ENCODE measurements at regions not wholly inside any gene's neighbourhood (a gene's known extent, or its start where the extent isn't known, plus 50 kb on each side); places are given as distances from the start of the nearest gene placed in this dataset.

GRCh38 chr2:52629944-52630343 lies 1137.7 kb upstream of the CHAC2 start:
- TF ChIP-seq, protein P1, sequence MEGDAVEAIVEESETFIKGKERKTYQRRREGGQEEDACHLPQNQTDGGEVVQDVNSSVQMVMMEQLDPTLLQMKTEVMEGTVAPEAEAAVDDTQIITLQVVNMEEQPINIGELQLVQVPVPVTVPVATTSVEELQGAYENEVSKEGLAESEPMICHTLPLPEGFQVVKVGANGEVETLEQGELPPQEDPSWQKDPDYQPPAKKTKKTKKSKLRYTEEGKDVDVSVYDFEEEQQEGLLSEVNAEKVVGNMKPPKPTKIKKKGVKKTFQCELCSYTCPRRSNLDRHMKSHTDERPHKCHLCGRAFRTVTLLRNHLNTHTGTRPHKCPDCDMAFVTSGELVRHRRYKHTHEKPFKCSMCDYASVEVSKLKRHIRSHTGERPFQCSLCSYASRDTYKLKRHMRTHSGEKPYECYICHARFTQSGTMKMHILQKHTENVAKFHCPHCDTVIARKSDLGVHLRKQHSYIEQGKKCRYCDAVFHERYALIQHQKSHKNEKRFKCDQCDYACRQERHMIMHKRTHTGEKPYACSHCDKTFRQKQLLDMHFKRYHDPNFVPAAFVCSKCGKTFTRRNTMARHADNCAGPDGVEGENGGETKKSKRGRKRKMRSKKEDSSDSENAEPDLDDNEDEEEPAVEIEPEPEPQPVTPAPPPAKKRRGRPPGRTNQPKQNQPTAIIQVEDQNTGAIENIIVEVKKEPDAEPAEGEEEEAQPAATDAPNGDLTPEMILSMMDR (conservative IDR thresholded peaks at IDR 0.05; ENCODE audit: low read depth, low read length), result no peak
- no peak for TF ChIP-seq EZH2 (IDR thresholded peaks at IDR 0.05; ENCODE audit: borderline replicate concordance, low read depth, low read length, poor library complexity, severe bottlenecking)
